ENCODE measurements at regions not wholly inside any gene's neighbourhood (a gene's known extent, or its start where the extent isn't known, plus 50 kb on each side); places are given as distances from the start of the nearest gene placed in this dataset.

GRCh38 chr1:87563211-87563610 lies 234.5 kb downstream of the LMO4 start:
- no peak overlapping the region for H3K4me3 ChIP-seq (ENCODE audit: low read depth, low read length)
- DNase-seq (ENCODE audit: low read depth): no peak
- no peak for TF ChIP-seq CTCF (IDR thresholded peaks at IDR 0.05; ENCODE audit: insufficient read depth, low read depth, low read length, missing control alignments)

GRCh38 chr1:87565861-87566260 lies 237.2 kb downstream of the LMO4 start:
- no peak for TF ChIP-seq CTCF (IDR thresholded peaks at IDR 0.05; ENCODE audit: insufficient read depth, low read depth, low read length, missing control alignments)
- no peak overlapping the region for H3K4me3 ChIP-seq (ENCODE audit: low read depth, low read length)
- no peak for DNase-seq (ENCODE audit: low read depth)

GRCh38 chr1:87568005-87568404 lies 239.3 kb downstream of the LMO4 start:
- no peak for TF ChIP-seq CTCF (IDR thresholded peaks at IDR 0.05; ENCODE audit: insufficient read depth, low read depth, low read length, missing control alignments)
- no peak overlapping the region for H3K4me3 ChIP-seq (ENCODE audit: low read depth, low read length)
- no peak for DNase-seq (ENCODE audit: low read depth)

GRCh38 chr1:87568911-87569310 lies 240.2 kb downstream of the LMO4 start:
- H3K4me3 ChIP-seq (ENCODE audit: low read depth, low read length): no peak overlapping the region
- DNase-seq (ENCODE audit: low read depth): no peak
- no peak for TF ChIP-seq CTCF (IDR thresholded peaks at IDR 0.05; ENCODE audit: insufficient read depth, low read depth, low read length, missing control alignments)

- no peak for DNase-seq (ENCODE audit: low read depth)
- H3K4me3 ChIP-seq (ENCODE audit: low read depth, low read length): no peak overlapping the region
- no peak for TF ChIP-seq CTCF (IDR thresholded peaks at IDR 0.05; ENCODE audit: insufficient read depth, low read depth, low read length, missing control alignments)
Measured at GRCh38 chr1:87572008-87572407, 243.3 kb downstream of the LMO4 start.

GRCh38 chr1:87572891-87573290 lies 244.2 kb downstream of the LMO4 start:
- no peak overlapping the region for H3K4me3 ChIP-seq (ENCODE audit: low read depth, low read length)
- TF ChIP-seq CTCF (IDR thresholded peaks at IDR 0.05; ENCODE audit: insufficient read depth, low read depth, low read length, missing control alignments): no peak
- no peak for DNase-seq (ENCODE audit: low read depth)

- H3K4me3 ChIP-seq (ENCODE audit: low read depth, low read length): no peak overlapping the region
- DNase-seq (ENCODE audit: low read depth): no peak
- TF ChIP-seq CTCF (IDR thresholded peaks at IDR 0.05; ENCODE audit: insufficient read depth, low read depth, low read length, missing control alignments): no peak
Measured at GRCh38 chr1:87575528-87575927, 246.8 kb downstream of the LMO4 start.
